ENCODE measurements at regions not wholly inside any gene's neighbourhood (a gene's known extent, or its start where the extent isn't known, plus 50 kb on each side); places are given as distances from the start of the nearest gene placed in this dataset.

- no peaks in the 10 kb centered on the region for H3K9me3 ChIP-seq
- H3K27me3 ChIP-seq: peaks cover 9% of the 10 kb centered on the region
- 90% methylated on average over 2 of the region's 2 CpGs for WGBS
- no peaks in the 10 kb centered on the region for H3K4me1 ChIP-seq
- no peak for DNase-seq (ENCODE audit: low spot score in 2 of 2)
- no peak overlapping the region for H3K4me3 ChIP-seq
- TF ChIP-seq POLR2A (IDR thresholded peaks at IDR 0.05) (no peak), POLR2AphosphoS5 (IDR thresholded peaks at IDR 0.05) (no peak), CTCF (IDR thresholded peaks at IDR 0.05) (no peak), EP300 (IDR thresholded peaks at IDR 0.05) (no peak)
- H3K27ac ChIP-seq: no peak overlapping the region
- H3K36me3 ChIP-seq: no peaks in the 10 kb centered on the region
Measured at GRCh38 chr22:27062910-27063309, 405.5 kb downstream of the MIAT start.

GRCh38 chr22:27063406-27063805, 406.0 kb downstream of the MIAT start:
- Histone ChIP-seq H3K27ac (no peak overlapping the region), H3K4me3 (no peak overlapping the region), H3K9me3 (no peaks in the 10 kb centered on the region), H3K27me3 (peaks cover 9% of the 10 kb centered on the region), H3K36me3 (no peaks in the 10 kb centered on the region), H3K4me1 (no peaks in the 10 kb centered on the region)
- WGBS: 24% methylated on average over 5 of the region's 5 CpGs
- TF ChIP-seq EP300 (IDR thresholded peaks at IDR 0.05) (no peak), CTCF (IDR thresholded peaks at IDR 0.05) (no peak), POLR2AphosphoS5 (IDR thresholded peaks at IDR 0.05) (no peak), POLR2A (IDR thresholded peaks at IDR 0.05) (no peak)
- no peak for DNase-seq (ENCODE audit: low spot score in 2 of 2)

GRCh38 chr22:27063841-27064240, 406.5 kb downstream of the MIAT start:
- WGBS: 73% methylated on average over 2 of the region's 2 CpGs
- TF ChIP-seq POLR2A (IDR thresholded peaks at IDR 0.05) (no peak), EP300 (IDR thresholded peaks at IDR 0.05) (no peak), POLR2AphosphoS5 (IDR thresholded peaks at IDR 0.05) (no peak), CTCF (IDR thresholded peaks at IDR 0.05) (no peak)
- H3K36me3 ChIP-seq: no peaks in the 10 kb centered on the region
- DNase-seq (ENCODE audit: low spot score in 2 of 2): no peak
- peaks cover 9% of the 10 kb centered on the region for H3K27me3 ChIP-seq
- H3K4me3 ChIP-seq: no peak overlapping the region
- no peaks in the 10 kb centered on the region for H3K4me1 ChIP-seq
- no peaks in the 10 kb centered on the region for H3K9me3 ChIP-seq
- no peak overlapping the region for H3K27ac ChIP-seq

GRCh38 chr22:27064386-27064785, 407.0 kb downstream of the MIAT start:
- Histone ChIP-seq H3K9me3 (no peaks in the 10 kb centered on the region), H3K4me3 (no peak overlapping the region), H3K36me3 (no peaks in the 10 kb centered on the region), H3K27me3 (peaks cover 9% of the 10 kb centered on the region), H3K4me1 (no peaks in the 10 kb centered on the region), H3K27ac (no peak overlapping the region)
- TF ChIP-seq POLR2A (IDR thresholded peaks at IDR 0.05) (no peak), POLR2AphosphoS5 (IDR thresholded peaks at IDR 0.05) (no peak), EP300 (IDR thresholded peaks at IDR 0.05) (no peak), CTCF (IDR thresholded peaks at IDR 0.05) (no peak)
- no peak for DNase-seq (ENCODE audit: low spot score in 2 of 2)
- WGBS: 50% methylated on average over 1 of the region's 1 CpG

- no peak overlapping the region for H3K27ac ChIP-seq
- H3K4me1 ChIP-seq: no peaks in the 10 kb centered on the region
- H3K27me3 ChIP-seq: peaks cover 12% of the 10 kb centered on the region
- H3K36me3 ChIP-seq: no peaks in the 10 kb centered on the region
- TF ChIP-seq CTCF (IDR thresholded peaks at IDR 0.05) (no peak), POLR2A (IDR thresholded peaks at IDR 0.05) (no peak), POLR2AphosphoS5 (IDR thresholded peaks at IDR 0.05) (no peak), EP300 (IDR thresholded peaks at IDR 0.05) (no peak)
- 38% methylated on average over 9 of the region's 9 CpGs for WGBS
- no peak for DNase-seq (ENCODE audit: low spot score in 2 of 2)
- H3K9me3 ChIP-seq: no peaks in the 10 kb centered on the region
- H3K4me3 ChIP-seq: no peak overlapping the region
Measured at GRCh38 chr22:27065279-27065678, 407.9 kb downstream of the MIAT start.

Data from suprapubic skin (tissue), 4 donors.